GM12878 (cell line): ENCODE measurements at regions not wholly inside any gene's neighbourhood (a gene's known extent, or its start where the extent isn't known, plus 50 kb on each side); places are given as distances from the start of the nearest gene placed in this dataset.

ENCODE experiments used
- GABPA ChIP-seq: IDR thresholded peaks from 2 replicates; pipeline ENCODE4 v1.6.1; 2014; ENCODE audit warnings: antibody characterized with exemption, low read depth, mild to moderate bottlenecking, inconsistent platforms
- GATAD2B ChIP-seq: fragments of 450-650 bp; conservative IDR thresholded peaks from 2 replicates; pipeline ENCODE4 v1.6.1; 2017; ENCODE audit warnings: low read depth, mild to moderate bottlenecking, moderate library complexity
- MAX ChIP-seq: IDR thresholded peaks from 2 replicates; pipeline ENCODE4 v1.6.1; 2012; ENCODE audit warnings: low read depth, low read length, improper control_type of control experiment
- POLR2A ChIP-seq: IDR thresholded peaks from 2 replicates; pipeline ENCODE4 v1.6.1; 2011; ENCODE audit warnings: low read depth, mild to moderate bottlenecking, low read length
- POLR2AphosphoS5 ChIP-seq: IDR thresholded peaks from 2 replicates; pipeline ENCODE4 v1.6.1; 2011; ENCODE audit warnings: mild to moderate bottlenecking, low read length, inconsistent platforms
- STAT3 ChIP-seq: IDR thresholded peaks from 2 replicates; pipeline ENCODE4 v1.6.1; 2011; ENCODE audit warnings: low read depth, low read length, improper control_type of control experiment
- TCF12 ChIP-seq: IDR thresholded peaks from 2 replicates; pipeline ENCODE4 v1.6.1; 2011; ENCODE audit warnings: low read depth, mild to moderate bottlenecking, low read length
- ZNF217 ChIP-seq: fragments of 450-650 bp; IDR thresholded peaks from 2 replicates; pipeline ENCODE4 v1.6.1; 2017; ENCODE audit warnings: antibody characterized with exemption, mild to moderate bottlenecking
- TF ChIP-seq, protein P1 (sequence below), 3 experiments: IDR thresholded peaks in 2 of 3; conservative IDR thresholded peaks in 1 of 3; 2 replicates each; pipeline ENCODE4 v1.5.1; 2011; ENCODE audit warnings: low read depth in 3 of 3, low read length in 3 of 3, mild to moderate bottlenecking in 3 of 3, control low read depth in 2 of 3, moderate library complexity in 2 of 3, inconsistent platforms in 1 of 3, mixed read lengths in 1 of 3; ENCODE audit not compliant: control insufficient read depth in 2 of 3, insufficient read depth in 1 of 3; ENCODE audit errors: extremely low read depth in 1 of 3

DNA sequence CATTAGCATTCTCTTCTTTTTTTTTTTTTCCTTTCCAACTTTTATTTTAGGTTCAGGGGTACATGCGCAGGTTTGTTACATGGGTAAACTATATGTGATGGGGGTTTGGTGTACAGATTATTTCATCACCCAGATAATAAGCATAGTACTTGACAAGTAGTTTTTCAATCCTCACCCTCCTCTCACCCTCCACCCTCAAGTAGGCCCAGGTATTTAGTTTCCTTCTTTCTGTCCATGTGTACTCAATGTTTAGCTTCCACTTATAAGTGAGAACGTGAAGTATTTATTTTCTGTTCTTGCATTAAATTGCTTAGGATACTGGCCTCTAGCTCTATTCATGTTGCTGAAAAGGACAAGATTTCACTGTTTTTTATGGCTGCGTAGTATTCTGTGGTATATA, 140.8 kb upstream of the PGRMC2 start:
- TF ChIP-seq GABPA = no peak
- TF ChIP-seq, protein P1, sequence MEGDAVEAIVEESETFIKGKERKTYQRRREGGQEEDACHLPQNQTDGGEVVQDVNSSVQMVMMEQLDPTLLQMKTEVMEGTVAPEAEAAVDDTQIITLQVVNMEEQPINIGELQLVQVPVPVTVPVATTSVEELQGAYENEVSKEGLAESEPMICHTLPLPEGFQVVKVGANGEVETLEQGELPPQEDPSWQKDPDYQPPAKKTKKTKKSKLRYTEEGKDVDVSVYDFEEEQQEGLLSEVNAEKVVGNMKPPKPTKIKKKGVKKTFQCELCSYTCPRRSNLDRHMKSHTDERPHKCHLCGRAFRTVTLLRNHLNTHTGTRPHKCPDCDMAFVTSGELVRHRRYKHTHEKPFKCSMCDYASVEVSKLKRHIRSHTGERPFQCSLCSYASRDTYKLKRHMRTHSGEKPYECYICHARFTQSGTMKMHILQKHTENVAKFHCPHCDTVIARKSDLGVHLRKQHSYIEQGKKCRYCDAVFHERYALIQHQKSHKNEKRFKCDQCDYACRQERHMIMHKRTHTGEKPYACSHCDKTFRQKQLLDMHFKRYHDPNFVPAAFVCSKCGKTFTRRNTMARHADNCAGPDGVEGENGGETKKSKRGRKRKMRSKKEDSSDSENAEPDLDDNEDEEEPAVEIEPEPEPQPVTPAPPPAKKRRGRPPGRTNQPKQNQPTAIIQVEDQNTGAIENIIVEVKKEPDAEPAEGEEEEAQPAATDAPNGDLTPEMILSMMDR (IDR thresholded peaks at IDR 0.05 in 2 of 3, conservative IDR thresholded peaks at IDR 0.05 in 1 of 3; ENCODE audit: control insufficient read depth in 2 of 3, extremely low read depth in 1 of 3, insufficient read depth in 1 of 3, low read depth in 3 of 3, low read length in 3 of 3) = no peak
- TF ChIP-seq MAX = no peak
- no peak for TF ChIP-seq STAT3
- no peak for TF ChIP-seq GATAD2B
- TF ChIP-seq TCF12 = no peak
- TF ChIP-seq POLR2AphosphoS5 = no peak
- TF ChIP-seq ZNF217 = no peak
- no peak for TF ChIP-seq POLR2A
